T-helper 2 cell (primary cell): ENCODE measurements at regions not wholly inside any gene's neighbourhood (a gene's known extent, or its start where the extent isn't known, plus 50 kb on each side); places are given as distances from the start of the nearest gene placed in this dataset.
A peak's percentile ranks its signal among the peaks of the same experiment; 100 is the strongest.

Source experiments
- DNase-seq, 5 experiments: peaks; one replicate each; pipeline versions ENCODE4 v3.0.0 to v3.0.0-alpha.2; 2012 to 2022

DNA sequence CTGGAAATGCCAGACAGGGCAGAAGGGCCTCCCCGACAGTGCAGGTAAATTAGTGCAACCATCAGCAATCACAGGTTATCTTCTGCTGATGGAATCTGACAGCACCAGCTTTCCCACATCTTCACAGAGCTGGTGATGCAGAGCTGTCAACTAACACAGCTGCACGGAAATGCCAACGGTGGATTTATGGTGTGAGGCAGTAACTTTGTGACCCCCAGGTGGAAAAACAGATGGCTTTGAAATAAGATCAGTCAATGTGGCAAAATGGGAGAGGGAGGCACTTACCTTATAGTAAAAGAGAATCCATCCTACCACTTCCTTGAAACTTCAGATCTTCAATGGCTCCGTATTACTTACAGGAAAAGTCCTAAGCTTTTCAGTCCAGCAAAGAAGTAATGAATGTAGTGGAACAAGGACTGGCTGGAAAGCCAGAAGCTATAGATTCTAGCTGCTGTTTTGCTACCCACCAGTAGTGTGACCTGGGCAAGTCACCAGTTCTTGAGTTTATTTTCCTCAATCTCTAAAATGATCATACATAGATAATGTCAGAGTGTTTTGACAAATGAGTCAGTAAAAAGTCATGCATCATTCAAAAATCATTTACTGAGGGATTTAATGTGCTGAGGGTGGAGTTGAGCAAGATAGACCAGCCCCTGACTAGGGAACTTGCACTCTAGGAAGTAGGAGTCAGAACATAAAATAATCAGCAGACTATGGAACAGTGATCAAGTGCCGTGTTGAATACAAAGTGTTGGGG, 245.7 kb upstream of the JUN start:
- peak in 1 of 5 experiments; percentile 53 for DNase-seq

DNA sequence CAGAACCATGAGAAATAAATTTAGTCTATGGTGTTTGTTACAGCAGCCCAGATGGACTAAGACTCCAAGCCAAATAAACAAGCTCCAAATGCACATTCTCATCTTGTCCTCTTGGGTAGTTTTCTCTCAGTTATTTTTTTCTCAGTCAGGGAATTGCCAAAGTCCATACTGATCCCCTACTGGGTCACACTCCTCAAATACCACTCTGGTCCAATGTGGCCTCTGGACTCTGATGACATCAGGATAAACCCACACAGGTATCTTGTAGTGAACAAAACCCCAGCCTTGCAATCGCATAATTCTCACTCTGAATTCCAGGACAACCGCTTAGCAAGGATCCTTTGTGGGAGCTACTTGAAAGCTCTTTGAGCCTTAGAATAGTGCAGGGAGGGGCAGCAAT, 248.4 kb upstream of the JUN start:
- no peak for DNase-seq

DNA sequence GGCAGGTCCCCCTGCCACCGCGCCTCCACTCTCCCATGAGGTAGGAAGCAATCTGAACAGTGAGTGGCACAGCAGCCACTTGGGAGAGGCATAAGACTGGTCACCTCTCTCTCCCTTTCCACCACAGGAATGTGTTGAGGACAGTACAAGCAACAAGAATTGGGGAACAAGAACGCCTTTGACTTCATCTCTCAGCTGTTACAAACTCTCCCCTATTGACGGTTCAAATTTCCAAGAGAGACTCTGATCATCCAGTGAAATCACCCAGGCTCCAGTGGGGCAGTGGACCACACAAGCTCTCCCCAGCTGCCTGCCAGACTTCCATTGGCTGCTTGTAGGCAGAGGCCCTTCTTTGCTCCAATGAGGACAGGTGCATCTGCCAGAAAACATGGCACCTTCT, 249.9 kb upstream of the JUN start:
- no peak for DNase-seq

DNA sequence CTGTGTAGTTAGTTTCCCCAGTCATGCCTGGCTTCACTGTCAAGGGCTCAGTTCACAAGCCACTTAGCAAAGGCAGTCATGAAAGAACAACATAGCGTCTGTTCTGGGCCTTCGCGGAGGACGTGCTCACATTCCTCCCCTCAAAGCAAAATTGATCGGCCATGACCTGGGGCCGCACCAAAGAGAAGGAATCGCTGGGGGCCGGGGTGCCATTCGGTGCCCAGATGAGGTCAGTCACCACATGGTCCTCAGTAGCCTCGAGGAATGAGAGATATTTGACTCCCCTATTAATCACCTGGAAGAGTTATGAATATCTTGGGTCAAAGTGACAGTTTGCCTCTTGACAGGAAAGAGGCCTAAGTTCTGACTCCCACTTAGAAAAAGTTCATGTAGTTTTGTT, 251.1 kb upstream of the JUN start:
- no peak for DNase-seq

DNA sequence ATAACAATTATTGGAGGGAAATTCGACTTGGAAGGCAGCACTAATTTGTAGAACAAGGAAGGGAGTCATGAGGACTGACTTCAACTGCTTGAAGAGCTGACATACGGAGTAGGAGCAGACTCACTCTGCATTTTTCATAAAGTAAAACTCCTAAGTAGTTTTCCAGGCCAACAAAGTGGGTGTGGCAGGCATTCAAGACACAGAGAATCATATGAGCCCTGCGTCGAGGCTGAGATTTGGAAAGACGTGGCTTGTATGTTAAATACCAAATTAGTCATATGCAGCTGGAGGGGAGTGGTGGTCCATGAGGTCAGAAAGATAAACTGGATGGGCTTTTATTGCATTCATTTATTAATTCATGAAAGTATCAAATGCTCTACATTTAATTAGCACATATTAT, 255.7 kb upstream of the JUN start:
- DNase-seq, result no peak

DNA sequence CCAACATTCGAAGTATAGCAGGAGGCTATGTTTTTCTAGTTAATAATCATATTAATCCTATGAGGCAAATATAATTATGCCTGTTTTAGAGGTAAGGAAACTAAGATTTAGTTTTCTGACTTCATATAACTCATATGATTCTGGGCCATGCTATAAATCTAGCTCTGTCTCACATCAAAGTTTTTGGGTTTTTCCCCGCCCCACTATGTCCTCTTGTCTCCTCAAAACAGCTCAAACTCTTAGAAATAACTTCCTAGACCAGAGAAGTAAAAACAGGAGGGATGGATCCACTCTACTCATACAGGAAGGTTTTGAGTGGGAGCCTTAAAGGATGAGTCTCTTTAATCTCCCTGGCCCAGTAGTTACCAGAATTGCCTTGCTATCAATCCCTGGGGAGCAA, 256.4 kb upstream of the FGGY start:
- no peak for DNase-seq

DNA sequence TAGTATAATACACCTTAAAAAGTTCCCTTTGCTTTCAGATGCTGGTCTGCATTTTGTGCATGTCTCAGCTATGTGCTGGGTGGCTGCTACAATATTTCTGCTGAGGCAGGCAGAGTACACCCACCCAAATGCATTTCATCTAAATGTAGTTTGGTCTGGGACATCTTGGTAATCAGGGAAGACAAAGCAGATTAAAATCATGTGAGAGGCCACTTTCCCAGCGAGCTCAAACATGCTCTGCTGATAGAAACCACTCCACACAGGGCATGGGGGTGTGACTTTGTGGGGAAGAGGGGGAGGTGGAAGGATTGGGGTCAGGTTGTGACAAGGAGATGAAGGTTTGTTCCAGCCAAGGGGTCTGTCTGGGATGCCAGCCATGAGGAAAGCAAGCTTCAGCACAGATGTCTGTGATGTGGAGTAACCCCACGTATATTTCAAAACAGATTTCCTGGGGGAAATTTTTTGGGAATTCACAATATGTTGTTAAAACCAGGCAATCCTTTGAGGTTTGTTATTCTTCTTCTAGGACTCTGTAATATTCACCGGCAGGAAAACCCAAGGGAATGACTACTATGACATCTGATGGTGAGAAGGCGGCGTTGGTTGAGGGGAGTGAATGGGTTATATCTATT, 255.1 kb upstream of the FGGY start:
- no peak for DNase-seq

DNA sequence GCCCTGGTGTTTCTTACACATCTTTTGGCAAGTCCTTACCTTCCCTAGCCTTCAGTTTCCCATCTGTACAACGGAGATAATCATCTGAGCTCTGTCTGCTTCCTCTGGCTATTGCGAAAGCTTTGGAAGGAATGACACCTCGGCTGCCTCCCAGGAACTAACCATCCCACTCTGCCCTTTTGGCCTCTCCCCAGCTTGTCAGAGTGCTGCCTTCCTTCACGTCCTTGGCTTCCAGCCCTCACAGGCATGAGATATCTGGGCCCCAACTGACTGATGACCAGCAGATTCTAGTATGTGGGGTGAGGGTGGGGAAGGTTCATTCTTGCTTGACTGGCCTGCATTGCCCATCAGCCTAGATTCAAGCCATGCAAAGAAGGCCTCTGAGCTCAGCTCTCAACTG, 253.1 kb upstream of the FGGY start:
- no peak for DNase-seq

DNA sequence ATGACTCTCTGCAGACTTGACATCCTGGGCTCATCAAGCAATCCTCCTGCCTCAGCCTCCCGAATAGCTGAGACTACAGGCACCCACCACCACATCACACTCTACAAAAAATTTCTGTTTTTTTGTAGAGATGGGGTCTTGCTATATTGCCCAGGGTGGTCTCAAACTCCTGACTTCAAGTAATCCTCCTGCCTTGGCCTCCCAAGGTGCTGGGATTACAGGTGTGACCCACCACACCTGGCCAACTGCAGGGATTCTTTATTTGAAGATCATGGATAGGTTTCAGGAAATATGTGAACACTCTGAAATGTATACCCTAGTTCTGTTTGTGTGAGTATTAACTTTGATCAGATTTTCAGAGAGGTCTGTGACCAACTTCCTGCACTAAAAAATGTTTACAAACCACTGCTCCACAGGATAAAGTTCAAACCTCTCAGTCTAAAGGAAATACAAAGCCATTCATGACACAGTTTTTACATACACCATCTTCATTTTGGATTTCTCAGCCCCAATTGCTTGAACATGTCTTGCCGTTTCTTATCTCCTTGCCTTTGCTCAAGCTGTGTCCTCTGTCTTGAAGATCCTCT, 252.3 kb upstream of the FGGY start:
- DNase-seq, result peak in 1 of 5 experiments; percentile 76

DNA sequence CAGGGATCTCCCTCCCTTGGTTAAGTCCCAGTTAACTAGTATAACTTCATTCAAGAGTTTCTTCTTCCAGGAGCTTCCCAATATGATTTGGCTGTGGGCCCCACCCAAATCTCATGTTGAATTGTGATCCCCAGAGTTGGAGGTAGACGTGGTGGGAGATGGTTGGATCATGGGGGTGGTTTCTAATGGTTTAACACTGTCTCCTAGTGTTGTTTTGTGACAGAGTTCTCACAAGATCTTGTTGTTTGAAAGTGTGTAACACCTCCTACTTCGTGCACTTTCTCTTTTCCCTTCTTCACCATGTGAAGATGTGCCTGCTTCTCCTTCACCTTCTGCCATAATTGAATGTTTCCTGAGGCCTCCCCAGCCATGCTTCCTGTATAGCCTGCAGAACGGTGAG, 251.8 kb upstream of the FGGY start:
- DNase-seq, result peak in 1 of 5 experiments; percentile 33

DNA sequence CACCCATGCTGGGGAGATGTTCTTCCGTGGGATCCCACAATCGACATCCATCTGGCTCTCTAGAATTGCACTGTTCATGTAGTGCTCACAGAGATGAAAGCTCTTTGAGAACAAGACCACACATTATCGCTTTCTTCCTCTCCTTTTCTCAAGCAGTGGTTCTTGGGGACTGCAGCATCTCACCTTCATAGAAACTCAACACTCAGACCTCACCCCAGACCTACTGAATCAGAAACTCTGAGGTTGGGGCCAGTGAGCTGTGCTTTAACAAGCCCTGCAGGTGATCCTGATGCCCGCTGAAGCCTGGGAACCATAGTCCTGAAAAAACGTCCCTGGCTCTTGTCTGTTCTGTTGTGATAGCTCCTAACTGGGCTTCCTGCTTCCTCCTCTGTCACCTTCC, 251.3 kb upstream of the FGGY start:
- DNase-seq, result no peak

DNA sequence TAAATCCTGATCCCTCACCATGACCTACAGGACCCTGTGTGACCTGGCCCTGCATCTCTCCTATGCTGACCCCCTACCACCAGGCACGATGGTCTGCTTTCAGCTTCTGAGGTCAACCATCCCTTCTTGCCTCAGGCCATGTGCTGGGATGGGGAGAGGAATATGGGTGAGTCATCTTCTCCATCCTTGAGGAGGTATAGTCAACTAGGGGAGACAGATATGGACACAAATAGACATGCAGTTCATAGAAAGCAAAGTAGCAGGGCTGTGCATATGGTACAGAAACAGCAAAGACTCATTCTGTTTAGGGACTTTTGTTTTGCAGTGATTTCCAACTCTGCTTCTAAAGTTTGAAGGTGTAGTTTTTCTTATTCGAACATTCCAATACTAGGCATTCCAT, 250.8 kb upstream of the FGGY start:
- DNase-seq, result no peak

DNA sequence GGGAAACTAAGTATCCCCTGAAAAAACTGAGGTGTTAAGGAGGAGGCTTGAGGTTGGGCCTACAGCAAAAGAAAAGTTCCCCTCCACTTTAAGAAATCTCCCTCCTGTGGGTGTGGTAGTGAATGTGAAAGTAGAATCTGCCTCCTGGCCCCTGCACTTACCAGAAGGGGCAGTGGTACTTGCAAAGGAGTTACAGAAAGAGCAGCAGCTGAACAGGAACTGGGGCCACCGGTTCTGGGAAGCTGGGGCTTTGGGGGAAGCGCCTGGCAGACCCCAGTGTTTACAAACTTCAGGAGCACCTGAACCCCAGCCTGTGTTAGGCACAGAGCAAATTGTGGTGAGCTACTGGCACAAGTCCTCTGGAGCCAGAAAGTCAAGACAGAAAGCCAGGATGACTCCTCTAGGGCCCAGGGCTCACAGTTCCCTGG, 250.2 kb upstream of the FGGY start:
- peak in 2 of 5 experiments; percentile 37 to 78 for DNase-seq

DNA sequence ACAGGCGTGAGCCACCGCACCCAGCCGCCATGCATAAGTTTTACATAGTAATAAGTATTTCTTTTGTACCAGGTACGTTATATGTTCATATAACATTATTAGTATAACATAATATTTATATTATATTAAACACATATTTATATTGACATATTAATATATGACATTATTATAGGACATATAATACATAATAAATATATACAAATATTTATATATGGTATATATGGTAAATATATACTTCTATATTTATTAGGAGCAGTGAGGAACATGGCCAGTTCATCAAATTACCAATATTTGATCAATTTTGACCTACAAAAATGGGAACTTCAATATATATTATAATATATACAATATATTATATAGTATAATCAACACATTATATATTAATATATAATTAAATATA, 245.9 kb upstream of the FGGY start:
- no peak for DNase-seq

DNA sequence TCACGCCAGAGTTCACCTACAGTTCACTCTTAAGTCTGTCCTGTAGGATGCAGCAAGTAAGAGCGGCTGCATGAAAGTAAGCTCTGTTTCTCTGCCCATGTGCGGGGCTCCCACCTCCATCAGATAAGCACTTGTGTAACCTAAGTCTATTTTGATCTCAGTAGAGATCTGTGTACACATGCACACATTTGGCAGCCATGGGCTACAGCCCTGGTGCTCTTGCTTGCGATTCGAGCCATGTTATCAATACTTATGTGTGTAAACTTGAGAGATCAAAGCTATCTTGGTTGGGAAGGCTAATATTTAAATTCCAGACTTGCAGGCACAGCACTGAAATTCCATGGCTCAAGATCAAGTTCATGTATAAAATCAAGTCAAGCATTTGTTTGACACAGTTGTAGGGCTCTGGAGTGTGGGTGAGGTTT, 244.7 kb upstream of the FGGY start:
- peak in 1 of 5 experiments; percentile 41 for DNase-seq

DNA sequence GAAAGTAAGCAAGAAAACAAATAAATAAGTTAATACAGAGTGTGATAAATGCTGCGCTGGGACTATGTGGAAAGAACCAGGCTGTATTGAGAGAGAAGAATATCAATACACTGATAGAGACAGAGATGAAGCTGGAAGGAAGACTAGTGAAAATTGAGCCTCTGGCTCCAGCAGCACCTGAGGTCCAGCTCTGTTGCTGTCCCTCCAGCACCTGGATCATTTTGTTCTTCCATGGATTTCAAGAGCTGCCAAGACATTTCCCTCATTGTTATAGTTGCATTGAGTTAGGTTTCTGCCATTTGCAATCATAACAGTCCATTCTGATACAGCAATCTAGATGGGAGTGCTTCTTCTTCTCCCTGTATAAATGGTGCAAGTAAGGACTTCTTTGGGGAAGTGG, 242.7 kb upstream of the FGGY start:
- DNase-seq, result no peak

DNA sequence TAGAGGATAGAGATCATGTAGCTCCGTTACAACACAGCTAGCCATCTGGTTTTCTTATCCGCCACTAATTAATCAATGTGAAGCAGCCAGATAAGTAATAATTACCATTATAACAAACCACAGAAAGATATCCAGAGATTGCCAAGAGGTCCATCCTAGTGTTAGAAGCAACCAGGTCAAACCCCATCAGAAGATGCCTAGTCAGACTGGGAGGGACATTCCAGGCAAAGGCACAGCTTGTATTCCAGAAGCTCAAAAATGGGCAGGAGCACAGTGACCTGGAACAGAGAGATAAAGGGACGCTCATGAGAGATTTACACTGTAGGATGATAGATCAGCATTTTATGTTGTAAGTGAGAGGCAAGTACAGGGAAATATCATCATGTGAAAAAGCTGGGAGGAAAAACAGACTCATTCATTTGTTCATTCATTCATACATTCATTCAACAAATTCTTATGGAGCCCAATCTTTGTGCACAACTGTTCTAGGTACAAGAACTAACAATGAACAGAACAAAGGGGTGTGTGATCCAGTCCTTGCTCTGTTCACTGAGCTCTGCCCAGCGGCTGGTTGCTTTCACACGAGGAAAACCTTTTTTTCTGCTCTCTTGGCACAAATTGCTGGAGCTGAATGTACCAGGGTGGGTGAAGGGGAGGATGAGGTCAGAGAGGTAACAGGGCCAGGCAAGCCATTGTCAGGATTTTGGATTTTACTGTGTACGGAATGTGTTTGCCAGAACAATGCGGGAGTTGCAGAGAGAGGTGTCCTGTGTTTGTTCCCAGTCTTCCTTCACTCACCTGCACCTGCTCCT, 240.8 kb upstream of the FGGY start:
- DNase-seq, result no peak

DNA sequence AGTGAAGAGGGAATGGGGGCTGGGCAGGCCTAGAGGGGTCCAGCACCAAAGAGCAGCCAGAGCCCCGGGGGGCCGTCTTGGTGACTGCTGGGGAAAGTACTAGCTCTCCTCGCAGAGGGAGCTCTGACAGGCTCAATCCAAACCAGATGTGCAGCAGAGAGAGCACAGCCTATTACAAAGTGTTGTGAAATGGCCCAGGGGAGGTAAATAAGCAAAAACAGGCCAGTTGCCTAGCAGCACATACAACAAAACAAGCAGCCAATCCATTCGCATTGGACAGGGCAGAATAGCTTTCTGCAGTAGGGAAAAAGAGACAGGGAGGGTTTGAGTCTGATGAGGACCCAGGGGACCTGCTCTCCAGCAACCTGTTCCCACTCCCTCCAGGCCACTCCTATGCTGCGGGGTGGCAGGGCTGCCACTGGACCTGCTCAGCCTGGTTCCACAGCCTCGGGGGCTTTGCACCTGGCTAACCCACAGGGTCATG, 239.6 kb upstream of the FGGY start:
- DNase-seq, result no peak

DNA sequence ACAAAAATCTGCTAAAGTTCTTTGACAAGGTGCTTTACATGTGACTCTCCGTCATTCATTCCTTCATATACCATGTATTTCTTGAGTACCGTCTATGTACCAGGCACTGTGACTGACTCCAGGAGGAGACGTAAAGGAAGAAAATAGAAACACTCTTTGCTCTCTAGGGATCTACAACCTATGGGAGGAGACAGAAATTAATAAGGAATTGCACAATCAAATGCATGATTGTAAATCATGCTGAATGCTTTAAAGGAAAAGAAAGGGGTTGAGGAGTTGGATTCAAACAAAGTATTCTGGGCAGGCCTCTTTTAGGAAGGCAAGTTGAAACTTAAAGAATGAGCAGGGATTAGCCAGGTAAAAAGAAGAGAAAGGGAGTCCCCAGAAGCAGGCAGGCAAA, 239.1 kb upstream of the FGGY start:
- DNase-seq, result no peak

DNA sequence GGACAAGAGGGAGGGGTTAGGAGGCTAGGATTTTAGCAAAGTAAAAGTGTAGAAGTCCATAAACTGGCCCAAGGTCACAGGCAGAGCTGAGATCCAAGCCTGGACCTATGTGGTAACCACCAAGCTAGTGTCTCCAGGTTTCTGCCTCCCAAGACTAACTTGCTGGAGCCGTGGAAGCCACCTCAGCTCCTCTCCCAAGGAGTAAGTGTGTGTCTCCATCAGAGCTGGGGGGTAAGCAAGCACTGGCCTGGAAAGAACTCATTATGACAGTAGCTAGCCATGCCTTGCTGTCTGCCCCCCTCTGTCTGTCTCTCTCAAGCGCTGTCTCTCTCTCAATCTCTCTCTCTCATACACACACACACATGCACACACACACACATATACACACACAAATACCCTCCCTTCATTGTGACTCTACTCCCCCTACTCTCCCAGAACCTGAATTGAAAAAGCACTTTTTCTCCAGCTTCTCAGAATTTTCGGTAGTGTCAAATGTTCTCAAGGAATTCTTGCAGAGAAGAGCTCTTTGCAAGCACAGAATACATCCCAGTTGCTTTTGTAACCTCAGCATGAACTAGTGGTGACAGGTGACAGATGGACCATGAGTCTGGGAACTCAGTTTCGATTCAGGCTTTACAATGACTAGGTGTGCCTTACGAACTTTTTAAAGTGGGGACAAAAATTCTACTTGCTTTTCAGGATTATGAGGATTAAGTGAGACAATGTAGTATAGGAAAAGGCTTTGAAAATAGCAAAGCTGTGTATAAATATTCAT, 238.0 kb upstream of the FGGY start:
- no peak for DNase-seq

DNA sequence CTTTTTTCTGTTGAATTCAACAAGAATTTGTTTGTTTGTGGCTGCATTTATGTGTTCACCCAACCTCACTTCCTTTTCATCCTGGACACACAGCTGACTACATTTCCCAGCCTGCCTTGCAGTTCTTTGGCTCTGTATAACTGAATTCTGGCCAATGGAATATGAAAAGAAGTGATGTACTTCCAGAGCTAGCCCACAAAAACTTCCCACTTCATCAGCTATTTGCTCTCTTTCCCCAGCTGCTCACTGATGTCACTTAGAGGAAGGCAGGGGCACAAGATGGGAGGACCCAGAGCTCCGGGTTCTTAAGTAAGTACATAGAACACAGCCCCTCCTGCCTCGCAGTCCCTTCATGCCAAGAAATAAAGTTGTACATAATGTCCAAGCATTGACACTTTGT, 235.0 kb upstream of the FGGY start:
- DNase-seq, result no peak

DNA sequence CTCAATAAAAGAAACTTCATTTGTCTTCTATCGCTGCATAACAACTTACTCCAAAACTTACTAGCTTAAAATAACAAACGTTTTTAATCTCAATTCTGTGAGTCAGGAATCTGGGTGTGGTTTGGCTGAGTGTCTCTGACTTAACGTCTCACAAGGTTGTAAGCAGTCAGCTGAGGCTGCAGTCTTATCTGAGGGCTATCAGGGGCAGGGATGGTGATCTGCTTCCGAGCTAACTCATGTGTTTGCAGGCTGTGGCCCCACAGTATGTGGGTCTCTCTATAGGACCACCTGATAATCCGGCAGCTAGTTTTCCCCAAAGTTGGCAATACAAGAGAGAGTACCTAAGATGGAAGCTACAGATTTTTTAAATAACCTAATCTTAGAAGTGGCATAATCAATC, 234.2 kb upstream of the FGGY start:
- DNase-seq, result no peak
